Progenitor cell of endocrine pancreas (in vitro differentiated cells): ENCODE measurements at regions not wholly inside any gene's neighbourhood (a gene's known extent, or its start where the extent isn't known, plus 50 kb on each side); places are given as distances from the start of the nearest gene placed in this dataset.

ENCODE experiments used
- DNase-seq: peaks from one replicate; pipeline ENCODE4 v3.0.0; 2021; ENCODE audit warnings: low spot score; ENCODE audit not compliant: unreplicated experiment
- H3K27ac Mint-ChIP-seq: 2 replicates; pipeline ENCODE4 v1.8.0; 2021; ENCODE audit warnings: mild to moderate bottlenecking, moderate library complexity, mixed read lengths
- H3K27me3 Mint-ChIP-seq: 2 replicates; pipeline ENCODE4 v1.8.0; 2021; ENCODE audit warnings: mixed read lengths
- H3K36me3 Mint-ChIP-seq: 2 replicates; pipeline ENCODE4 v1.8.0; 2022; ENCODE audit warnings: mixed read lengths; ENCODE audit not compliant: insufficient read depth
- H3K4me1 Mint-ChIP-seq: 2 replicates; pipeline ENCODE4 v1.8.0; 2021; ENCODE audit warnings: low read depth, mixed read lengths
- H3K4me3 Mint-ChIP-seq: 2 replicates; pipeline ENCODE4 v1.8.0; 2021; ENCODE audit warnings: low read depth, mild to moderate bottlenecking, moderate library complexity, mixed read lengths
- H3K9me3 Mint-ChIP-seq: 2 replicates; pipeline ENCODE4 v1.8.0; 2021; ENCODE audit warnings: low read depth, mixed read lengths
- CTCF ChIP-seq: fragments of 200-600 bp; sonication (generic); IDR thresholded peaks from one replicate; pipeline ENCODE4 v1.5.0; 2021; ENCODE audit warnings: antibody characterized with exemption, mild to moderate bottlenecking; ENCODE audit not compliant: unreplicated experiment

GRCh38 chrX:139025816-139026215 lies 314.3 kb upstream of the FGF13 start:
- no peak for TF ChIP-seq CTCF
- no peak for DNase-seq
- Mint-ChIP-seq H3K36me3 (no peaks in the 10 kb centered on the region), H3K9me3 (no peaks in the 10 kb centered on the region), H3K4me3 (no peak overlapping the region), H3K27ac (no peak overlapping the region), H3K27me3 (no peaks in the 10 kb centered on the region), H3K4me1 (peaks cover 3% of the 10 kb centered on the region)

- no peak for TF ChIP-seq CTCF
- DNase-seq: no peak
Measured at GRCh38 chrX:139023531-139023930, 312.0 kb upstream of the FGF13 start.

GRCh38 chrX:139020801-139021200 lies 309.3 kb upstream of the FGF13 start:
- Mint-ChIP-seq H3K4me3 (no peak overlapping the region), H3K4me1 (no peaks in the 10 kb centered on the region), H3K27me3 (no peaks in the 10 kb centered on the region), H3K9me3 (peaks cover 7% of the 10 kb centered on the region), H3K27ac (no peak overlapping the region), H3K36me3 (peaks cover under 1% of the 10 kb centered on the region)
- DNase-seq: no peak
- TF ChIP-seq CTCF: no peak

More at GRCh38 chrX:139023531-139023930, 312.0 kb upstream of the FGF13 start:
- Mint-ChIP-seq H3K4me1 (peaks cover 3% of the 10 kb centered on the region), H3K27ac (no peak overlapping the region), H3K27me3 (no peaks in the 10 kb centered on the region), H3K9me3 (no peaks in the 10 kb centered on the region), H3K4me3 (no peak overlapping the region), H3K36me3 (no peaks in the 10 kb centered on the region)

DNA sequence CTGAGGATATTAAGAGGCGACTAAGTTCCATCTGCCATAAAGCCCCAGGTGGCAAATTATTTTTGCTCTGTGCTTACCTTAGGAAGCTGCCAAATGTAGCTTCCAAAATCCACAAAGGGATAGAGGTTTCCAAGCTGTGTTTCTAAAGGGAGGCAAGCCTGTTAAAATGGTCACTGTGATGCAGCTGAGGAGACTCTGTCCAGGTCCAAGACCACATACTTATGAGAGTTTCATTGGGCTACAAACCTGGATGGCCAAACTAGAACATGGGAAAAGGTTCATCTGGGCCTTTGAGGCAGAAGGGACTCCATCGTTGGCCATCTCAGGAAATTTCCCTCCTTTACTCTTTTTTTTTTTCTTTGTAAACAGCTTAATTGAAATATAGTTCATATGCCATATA lies 306.9 kb upstream of the FGF13 start:
- no peak for TF ChIP-seq CTCF
- H3K27me3 Mint-ChIP-seq: no peaks in the 10 kb centered on the region
- no peaks in the 10 kb centered on the region for H3K4me1 Mint-ChIP-seq
- H3K9me3 Mint-ChIP-seq: peaks cover 30% of the 10 kb centered on the region
- H3K27ac Mint-ChIP-seq: no peak overlapping the region
- peaks cover 13% of the 10 kb centered on the region for H3K36me3 Mint-ChIP-seq
- H3K4me3 Mint-ChIP-seq: no peak overlapping the region
- DNase-seq: no peak

DNA sequence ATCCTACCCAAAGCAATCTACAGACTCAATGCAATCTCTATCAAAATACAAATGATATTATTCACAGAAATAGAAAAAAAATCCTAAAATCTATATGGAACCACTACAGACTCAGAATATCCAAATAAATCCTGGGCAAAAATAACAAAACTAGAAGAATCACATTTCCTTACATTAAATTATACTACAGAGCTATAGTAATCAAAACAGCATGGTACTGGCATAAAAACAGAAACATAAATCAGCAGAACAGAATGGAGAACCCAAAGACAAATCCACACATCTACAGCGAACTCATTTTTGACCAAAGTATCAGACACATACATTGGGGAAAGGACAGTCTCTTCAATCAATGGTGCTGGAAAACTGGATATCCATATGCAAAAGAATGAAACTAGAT lies 304.1 kb upstream of the FGF13 start:
- H3K4me1 Mint-ChIP-seq: no peaks in the 10 kb centered on the region
- TF ChIP-seq CTCF: no peak
- peaks cover 54% of the 10 kb centered on the region for H3K9me3 Mint-ChIP-seq

More for the DNA sequence above, 304.1 kb upstream of the FGF13 start:
- no peak overlapping the region for H3K4me3 Mint-ChIP-seq
- no peak overlapping the region for H3K27ac Mint-ChIP-seq
- peaks cover 21% of the 10 kb centered on the region for H3K36me3 Mint-ChIP-seq
- DNase-seq: no peak
- no peaks in the 10 kb centered on the region for H3K27me3 Mint-ChIP-seq
